CD8-positive, alpha-beta memory T cell (primary cell): ENCODE measurements at regions not wholly inside any gene's neighbourhood (a gene's known extent, or its start where the extent isn't known, plus 50 kb on each side); places are given as distances from the start of the nearest gene placed in this dataset.

Experiments
- CTCF ChIA-PET: fragments of 350-600 bp; sonication (Branson Sonifier 250); formaldehyde crosslinking; loops from one replicate; lab custom pipeline; 2021; ENCODE audit warnings: antibody characterized with exemption; lab: Charles Lee
- POLR2A ChIA-PET: fragments of 350-600 bp; sonication (Branson Sonifier 250); formaldehyde crosslinking; loops from one replicate; lab custom pipeline; 2021; ENCODE audit warnings: antibody characterized with exemption; lab: Charles Lee
- DNase-seq, 5 donors: peaks; one replicate each; pipeline versions ENCODE4 v3.0.0 to v3.0.0-alpha.2; 2020 to 2022; ENCODE audit warnings: mixed read lengths in 1 of 5
- H3K27ac ChIP-seq: one replicate; pipeline ENCODE4 v1.7.0; 2013; ENCODE audit warnings: low read depth, mild to moderate bottlenecking, low read length, moderate library complexity
- H3K27me3 ChIP-seq: 2 replicates; pipeline ENCODE4 v1.7.0; 2013; ENCODE audit warnings: low read length, mild to moderate bottlenecking; ENCODE audit not compliant: insufficient read depth, poor library complexity, severe bottlenecking
- H3K36me3 ChIP-seq: 2 replicates; pipeline ENCODE4 v1.7.0; 2013; ENCODE audit warnings: mild to moderate bottlenecking, low read length, moderate library complexity; ENCODE audit not compliant: insufficient read depth
- H3K4me1 ChIP-seq: 2 replicates; pipeline ENCODE4 v1.7.0; 2013; ENCODE audit warnings: mild to moderate bottlenecking, low read length, moderate library complexity; ENCODE audit not compliant: insufficient read depth
- H3K4me3 ChIP-seq: 2 replicates; pipeline ENCODE4 v1.7.0; 2013; ENCODE audit warnings: mild to moderate bottlenecking, low read length
- H3K9me3 ChIP-seq: 2 replicates; pipeline ENCODE4 v1.7.0; 2013; ENCODE audit warnings: mild to moderate bottlenecking, low read length
- H3K27ac Mint-ChIP-seq, 8 donors: one replicate each; pipeline ENCODE4 v1.8.0; 2020 to 2021; ENCODE audit warnings: mixed read lengths in 8 of 8, mild to moderate bottlenecking in 6 of 8, inconsistent platforms in 3 of 8, moderate library complexity in 3 of 8
- H3K27me3 Mint-ChIP-seq, 2 donors: one replicate each; pipeline ENCODE4 v1.8.0; 2020 to 2021; ENCODE audit warnings: mixed read lengths in 2 of 2, mild to moderate bottlenecking in 1 of 2, moderate library complexity in 1 of 2
- H3K36me3 Mint-ChIP-seq, 3 donors: one replicate each; pipeline ENCODE4 v1.8.0; 2020 to 2021; ENCODE audit warnings: mixed read lengths in 3 of 3, inconsistent platforms in 1 of 3, mild to moderate bottlenecking in 1 of 3
- H3K4me1 Mint-ChIP-seq, 3 donors: one replicate each; pipeline ENCODE4 v1.8.0; 2020 to 2021; ENCODE audit warnings: mixed read lengths in 3 of 3, inconsistent platforms in 1 of 3, mild to moderate bottlenecking in 1 of 3
- H3K4me3 Mint-ChIP-seq, 7 donors: one replicate each; pipeline ENCODE4 v1.8.0; 2020 to 2021; ENCODE audit warnings: mixed read lengths in 7 of 7, mild to moderate bottlenecking in 6 of 7, moderate library complexity in 4 of 7, inconsistent platforms in 2 of 7
- H3K9me3 Mint-ChIP-seq, 5 donors: one replicate each; pipeline ENCODE4 v1.8.0; 2020 to 2022; ENCODE audit warnings: mixed read lengths in 5 of 5, mild to moderate bottlenecking in 3 of 5, moderate library complexity in 2 of 5, inconsistent platforms in 1 of 5

- Mint-ChIP-seq H3K4me1 (no peaks in the 10 kb centered on the region), H3K4me3 (no peak overlapping the region), H3K9me3 (no peaks in the 10 kb centered on the region), H3K36me3 (no peaks in the 10 kb centered on the region), H3K27me3 (peaks cover 0 to 2% of the 10 kb centered on the region in 2 donors), H3K27ac (no peak overlapping the region)
- Histone ChIP-seq H3K4me1 (no peaks in the 10 kb centered on the region), H3K36me3 (no peaks in the 10 kb centered on the region), H3K4me3 (no peak overlapping the region), H3K27me3 (no peaks in the 10 kb centered on the region), H3K9me3 (no peaks in the 10 kb centered on the region), H3K27ac (no peak overlapping the region)
- no peak for DNase-seq
- ChIA-PET POLR2A (no interaction called here), CTCF (no interaction called here)
Observed at GRCh38 chr6:168724669-168725570, 283.9 kb downstream of the SMOC2 start.

DNA sequence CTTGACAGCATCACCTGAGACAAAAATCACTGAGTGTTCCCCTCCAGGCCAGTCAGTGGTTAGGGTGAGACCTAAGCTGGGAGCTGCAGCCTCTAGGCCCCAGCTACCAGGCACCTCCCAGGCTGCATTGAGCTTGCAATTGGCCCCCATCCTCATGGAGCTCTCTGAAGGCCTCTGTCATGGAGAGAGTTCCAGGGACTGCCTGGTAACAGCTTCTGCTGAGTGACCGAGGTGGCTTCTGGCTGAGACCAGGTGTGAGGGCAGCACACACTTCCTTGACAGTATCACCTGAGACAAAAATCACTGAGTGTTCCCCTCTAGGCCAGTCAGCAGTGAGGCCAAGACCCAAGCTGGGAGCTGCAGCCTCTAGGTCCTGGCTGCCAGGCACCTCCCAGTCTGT, 283.0 kb downstream of the SMOC2 start:
- H3K36me3 Mint-ChIP-seq, result no peaks in the 10 kb centered on the region
- Histone ChIP-seq H3K27ac (no peak overlapping the region), H3K36me3 (no peaks in the 10 kb centered on the region), H3K4me1 (no peaks in the 10 kb centered on the region), H3K27me3 (no peaks in the 10 kb centered on the region), H3K9me3 (no peaks in the 10 kb centered on the region), H3K4me3 (no peak overlapping the region)
- H3K27ac Mint-ChIP-seq, result no peak overlapping the region
- no peaks in the 10 kb centered on the region for H3K27me3 Mint-ChIP-seq
- no peak overlapping the region for H3K4me3 Mint-ChIP-seq
- CTCF ChIA-PET, result no interaction called here
- no peaks in the 10 kb centered on the region for H3K9me3 Mint-ChIP-seq
- H3K4me1 Mint-ChIP-seq, result no peaks in the 10 kb centered on the region
- POLR2A ChIA-PET, result no interaction called here
- DNase-seq, result no peak

- Histone ChIP-seq H3K4me3 (no peak overlapping the region), H3K27ac (no peak overlapping the region), H3K27me3 (no peaks in the 10 kb centered on the region), H3K36me3 (no peaks in the 10 kb centered on the region), H3K9me3 (no peaks in the 10 kb centered on the region), H3K4me1 (no peaks in the 10 kb centered on the region)
- no peaks in the 10 kb centered on the region for H3K4me1 Mint-ChIP-seq
- H3K27me3 Mint-ChIP-seq, result no peaks in the 10 kb centered on the region
- no peak overlapping the region for H3K4me3 Mint-ChIP-seq
- POLR2A ChIA-PET, result no interaction called here
- CTCF ChIA-PET, result no interaction called here
- no peak for DNase-seq
- H3K36me3 Mint-ChIP-seq, result no peaks in the 10 kb centered on the region
- no peaks in the 10 kb centered on the region for H3K9me3 Mint-ChIP-seq
- no peak overlapping the region for H3K27ac Mint-ChIP-seq
Observed at GRCh38 chr6:168722397-168722796, 281.4 kb downstream of the SMOC2 start.

GRCh38 chr6:168721571-168721970, 280.6 kb downstream of the SMOC2 start:
- DNase-seq, result no peak
- Mint-ChIP-seq H3K4me3 (no peak overlapping the region), H3K27ac (no peak overlapping the region), H3K27me3 (no peaks in the 10 kb centered on the region), H3K4me1 (no peaks in the 10 kb centered on the region), H3K36me3 (no peaks in the 10 kb centered on the region), H3K9me3 (peaks cover 0 to 3% (median 0%) of the 10 kb centered on the region in 5 donors)
- Histone ChIP-seq H3K36me3 (no peaks in the 10 kb centered on the region), H3K27me3 (no peaks in the 10 kb centered on the region), H3K27ac (no peak overlapping the region), H3K9me3 (no peaks in the 10 kb centered on the region), H3K4me3 (no peak overlapping the region), H3K4me1 (no peaks in the 10 kb centered on the region)
- POLR2A ChIA-PET, result no interaction called here
- CTCF ChIA-PET, result no interaction called here

GRCh38 chr6:168719901-168720300, 278.9 kb downstream of the SMOC2 start:
- no peaks in the 10 kb centered on the region for H3K4me1 Mint-ChIP-seq
- DNase-seq, result no peak
- Histone ChIP-seq H3K27ac (no peak overlapping the region), H3K27me3 (no peaks in the 10 kb centered on the region), H3K9me3 (no peaks in the 10 kb centered on the region), H3K4me1 (no peaks in the 10 kb centered on the region), H3K4me3 (no peak overlapping the region), H3K36me3 (no peaks in the 10 kb centered on the region)
- H3K4me3 Mint-ChIP-seq, result no peak overlapping the region
- H3K9me3 Mint-ChIP-seq, result peaks cover 0 to 3% (median 0%) of the 10 kb centered on the region in 5 donors
- no peak overlapping the region for H3K27ac Mint-ChIP-seq
- POLR2A ChIA-PET, result no interaction called here
- H3K36me3 Mint-ChIP-seq, result no peaks in the 10 kb centered on the region
- H3K27me3 Mint-ChIP-seq, result no peaks in the 10 kb centered on the region
- CTCF ChIA-PET, result no interaction called here

GRCh38 chr6:168718821-168719475, 278.0 kb downstream of the SMOC2 start:
- no peaks in the 10 kb centered on the region for H3K27me3 ChIP-seq
- POLR2A ChIA-PET, result no interaction called here
- no peaks in the 10 kb centered on the region for H3K36me3 Mint-ChIP-seq
- no peaks in the 10 kb centered on the region for H3K36me3 ChIP-seq
- no peaks in the 10 kb centered on the region for H3K4me1 ChIP-seq
- no peaks in the 10 kb centered on the region for H3K9me3 ChIP-seq
- H3K4me3 ChIP-seq, result no peak overlapping the region
- H3K27ac ChIP-seq, result no peak overlapping the region
- H3K27me3 Mint-ChIP-seq, result no peaks in the 10 kb centered on the region
- H3K9me3 Mint-ChIP-seq, result peaks cover 0 to 3% (median 0%) of the 10 kb centered on the region in 5 donors
- no peaks in the 10 kb centered on the region for H3K4me1 Mint-ChIP-seq
- H3K27ac Mint-ChIP-seq, result no peak overlapping the region
- no peak for DNase-seq
- no peak overlapping the region for H3K4me3 Mint-ChIP-seq
- CTCF ChIA-PET, result no interaction called here
